IPS-15b (cell line): ENCODE measurements at regions not wholly inside any gene's neighbourhood (a gene's known extent, or its start where the extent isn't known, plus 50 kb on each side); places are given as distances from the start of the nearest gene placed in this dataset.
"Not testable (repeated sequence)": the region's sequence is repeated elsewhere in the genome, so short reads cannot be mapped to it uniquely, and the experiment has no call there.

Experiments
- H3K27me3 ChIP-seq: one replicate; pipeline ENCODE4 v1.6.1; 2013; ENCODE audit warnings: low read length; ENCODE audit not compliant: control insufficient read depth, insufficient read depth
- H3K36me3 ChIP-seq: one replicate; pipeline ENCODE4 v1.6.1; 2013; ENCODE audit warnings: low read length; ENCODE audit not compliant: control insufficient read depth, insufficient read depth
- H3K4me1 ChIP-seq: one replicate; pipeline ENCODE4 v1.6.1; 2013; ENCODE audit warnings: mild to moderate bottlenecking, low read length; ENCODE audit not compliant: control insufficient read depth, insufficient read depth
- H3K4me3 ChIP-seq: one replicate; pipeline ENCODE4 v1.5.1; 2013; ENCODE audit warnings: low read depth, low read length
- H3K9ac ChIP-seq: one replicate; pipeline ENCODE4 v1.6.1; 2013; ENCODE audit warnings: low read depth, mild to moderate bottlenecking, low read length
- H3K9me3 ChIP-seq: one replicate; pipeline ENCODE4 v1.6.1; 2013; ENCODE audit warnings: mild to moderate bottlenecking, low read length; ENCODE audit not compliant: control insufficient read depth, insufficient read depth

- Histone ChIP-seq H3K27me3 (no peaks in the 10 kb centered on the region), H3K4me3 (no peak overlapping the region), H3K4me1 (no peaks in the 10 kb centered on the region), H3K9ac (no peak overlapping the region), H3K9me3 (no peaks in the 10 kb centered on the region), H3K36me3 (no peaks in the 10 kb centered on the region)
Measured at GRCh38 chr1:187819086-187819485, 990.3 kb downstream of the PLA2G4A start.

GRCh38 chr1:187836557-187836956, 1007.8 kb downstream of the PLA2G4A start:
- Histone ChIP-seq H3K4me3 (no peak overlapping the region), H3K4me1 (no peaks in the 10 kb centered on the region), H3K36me3 (no peaks in the 10 kb centered on the region), H3K9ac (no peak overlapping the region), H3K9me3 (no peaks in the 10 kb centered on the region), H3K27me3 (no peaks in the 10 kb centered on the region)

- Histone ChIP-seq H3K9ac (no peak overlapping the region), H3K27me3 (no peaks in the 10 kb centered on the region)
Measured at GRCh38 chr1:187837787-187838186, 1009.0 kb downstream of the PLA2G4A start.

GRCh38 chr1:187838335-187839293, 1009.9 kb downstream of the PLA2G4A start:
- Histone ChIP-seq H3K36me3 (no peaks in the 10 kb centered on the region), H3K9ac (no peak overlapping the region), H3K4me3 (no peak overlapping the region), H3K4me1 (no peaks in the 10 kb centered on the region), H3K27me3 (no peaks in the 10 kb centered on the region), H3K9me3 (peaks cover 6% of the 10 kb centered on the region)

More at GRCh38 chr1:187837787-187838186, 1009.0 kb downstream of the PLA2G4A start:
- Histone ChIP-seq H3K4me1 (no peaks in the 10 kb centered on the region), H3K4me3 (no peak overlapping the region), H3K36me3 (no peaks in the 10 kb centered on the region), H3K9me3 (peaks cover 6% of the 10 kb centered on the region)

- H3K9ac ChIP-seq, result no peak overlapping the region
- H3K9me3 ChIP-seq, result peaks cover 6% of the 10 kb centered on the region
- no peaks in the 10 kb centered on the region for H3K4me1 ChIP-seq
- no peak overlapping the region for H3K4me3 ChIP-seq
- H3K27me3 ChIP-seq, result no peaks in the 10 kb centered on the region
- no peaks in the 10 kb centered on the region for H3K36me3 ChIP-seq
Measured at GRCh38 chr1:187839873-187840272, 1011.1 kb downstream of the PLA2G4A start.

GRCh38 chr1:187840557-187840956, 1011.8 kb downstream of the PLA2G4A start:
- Histone ChIP-seq H3K36me3 (no peaks in the 10 kb centered on the region), H3K4me1 (no peaks in the 10 kb centered on the region), H3K4me3 (no peak overlapping the region), H3K9ac (no peak overlapping the region), H3K9me3 (peaks cover 6% of the 10 kb centered on the region), H3K27me3 (no peaks in the 10 kb centered on the region)

GRCh38 chr1:187842406-187843165, 1013.8 kb downstream of the PLA2G4A start:
- no peak overlapping the region for H3K4me3 ChIP-seq
- H3K9ac ChIP-seq, result no peak overlapping the region
- peaks cover 6% of the 10 kb centered on the region for H3K9me3 ChIP-seq
- H3K27me3 ChIP-seq, result no peaks in the 10 kb centered on the region
- H3K4me1 ChIP-seq, result no peaks in the 10 kb centered on the region
- no peaks in the 10 kb centered on the region for H3K36me3 ChIP-seq

GRCh38 chr1:187844313-187844712, 1015.6 kb downstream of the PLA2G4A start:
- H3K4me3 ChIP-seq, result no peak overlapping the region
- H3K4me1 ChIP-seq, result no peaks in the 10 kb centered on the region
- peaks cover 6% of the 10 kb centered on the region for H3K9me3 ChIP-seq
- no peaks in the 10 kb centered on the region for H3K36me3 ChIP-seq
- no peak overlapping the region for H3K9ac ChIP-seq
- H3K27me3 ChIP-seq, result no peaks in the 10 kb centered on the region

GRCh38 chr1:187847531-187847930, 1018.8 kb downstream of the PLA2G4A start:
- H3K27me3 ChIP-seq, result no peaks in the 10 kb centered on the region
- no peaks in the 10 kb centered on the region for H3K36me3 ChIP-seq
- H3K9me3 ChIP-seq, result peaks cover under 1% of the 10 kb centered on the region
- H3K4me3 ChIP-seq, result no peak overlapping the region
- no peaks in the 10 kb centered on the region for H3K4me1 ChIP-seq
- no peak overlapping the region for H3K9ac ChIP-seq

- Histone ChIP-seq H3K36me3 (no peaks in the 10 kb centered on the region), H3K4me3 (no peak overlapping the region), H3K4me1 (no peaks in the 10 kb centered on the region), H3K27me3 (no peaks in the 10 kb centered on the region), H3K9ac (no peak overlapping the region), H3K9me3 (no peaks in the 10 kb centered on the region)
Measured at GRCh38 chr1:187848321-187848720, 1019.6 kb downstream of the PLA2G4A start.

GRCh38 chr1:187850146-187850545, 1021.4 kb downstream of the PLA2G4A start:
- not testable (repeated sequence) for H3K27me3 ChIP-seq, H3K4me3 ChIP-seq, H3K9ac ChIP-seq, H3K4me1 ChIP-seq, H3K9me3 ChIP-seq, H3K36me3 ChIP-seq

- Histone ChIP-seq H3K27me3 (no peaks in the 10 kb centered on the region), H3K36me3 (no peaks in the 10 kb centered on the region), H3K9ac (no peak overlapping the region), H3K4me3 (no peak overlapping the region), H3K9me3 (no peaks in the 10 kb centered on the region), H3K4me1 (no peaks in the 10 kb centered on the region)
Measured at GRCh38 chr1:187853505-187853904, 1024.8 kb downstream of the PLA2G4A start.
